GM23338 (cell line): ENCODE measurements at regions not wholly inside any gene's neighbourhood (a gene's known extent, or its start where the extent isn't known, plus 50 kb on each side); places are given as distances from the start of the nearest gene placed in this dataset.

Experiments
- CREB1 ChIP-seq: fragments of 250-450 bp; sonication (Bioruptor Pico); IDR thresholded peaks from 2 replicates; pipeline ENCODE4 v1.5.0; 2020; ENCODE audit warnings: low read depth, mild to moderate bottlenecking, moderate library complexity
- ETS1 ChIP-seq: IDR thresholded peaks from 2 replicates; pipeline ENCODE4 v1.6.1; 2016; ENCODE audit warnings: antibody characterized with exemption
- POLR2AphosphoS5 ChIP-seq: IDR thresholded peaks from 2 replicates; pipeline ENCODE4 v1.6.1; 2016; ENCODE audit warnings: antibody characterized with exemption, low read depth
- STAT1 ChIP-seq: IDR thresholded peaks from one replicate; pipeline ENCODE4 v1.6.1; 2016; ENCODE audit warnings: antibody characterized with exemption; ENCODE audit not compliant: unreplicated experiment
- ZNF462 ChIP-seq: fragments of 250-450 bp; sonication (Bioruptor Pico); IDR thresholded peaks from 2 replicates; pipeline ENCODE4 v1.5.0; 2020; ENCODE audit warnings: mild to moderate bottlenecking, moderate library complexity
- TF ChIP-seq, protein P1 (sequence below), 2 experiments: fragments of 200-600 bp in 1 of 2; sonication (generic) in 1 of 2; conservative IDR thresholded peaks; 2 replicates each; pipeline versions ENCODE4 v1.5.1 to v1.6.1; 2016 to 2017; ENCODE audit warnings: antibody characterized with exemption in 2 of 2, low read depth in 2 of 2, mild to moderate bottlenecking in 2 of 2, moderate library complexity in 1 of 2

- TF ChIP-seq ZNF462 (CRISPR knock-in tag) (no peak), POLR2AphosphoS5 (no peak), ETS1 (no peak), CREB1 (CRISPR knock-in tag) (no peak), STAT1 (no peak)
- TF ChIP-seq, protein P1, sequence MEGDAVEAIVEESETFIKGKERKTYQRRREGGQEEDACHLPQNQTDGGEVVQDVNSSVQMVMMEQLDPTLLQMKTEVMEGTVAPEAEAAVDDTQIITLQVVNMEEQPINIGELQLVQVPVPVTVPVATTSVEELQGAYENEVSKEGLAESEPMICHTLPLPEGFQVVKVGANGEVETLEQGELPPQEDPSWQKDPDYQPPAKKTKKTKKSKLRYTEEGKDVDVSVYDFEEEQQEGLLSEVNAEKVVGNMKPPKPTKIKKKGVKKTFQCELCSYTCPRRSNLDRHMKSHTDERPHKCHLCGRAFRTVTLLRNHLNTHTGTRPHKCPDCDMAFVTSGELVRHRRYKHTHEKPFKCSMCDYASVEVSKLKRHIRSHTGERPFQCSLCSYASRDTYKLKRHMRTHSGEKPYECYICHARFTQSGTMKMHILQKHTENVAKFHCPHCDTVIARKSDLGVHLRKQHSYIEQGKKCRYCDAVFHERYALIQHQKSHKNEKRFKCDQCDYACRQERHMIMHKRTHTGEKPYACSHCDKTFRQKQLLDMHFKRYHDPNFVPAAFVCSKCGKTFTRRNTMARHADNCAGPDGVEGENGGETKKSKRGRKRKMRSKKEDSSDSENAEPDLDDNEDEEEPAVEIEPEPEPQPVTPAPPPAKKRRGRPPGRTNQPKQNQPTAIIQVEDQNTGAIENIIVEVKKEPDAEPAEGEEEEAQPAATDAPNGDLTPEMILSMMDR (conservative IDR thresholded peaks at IDR 0.05; ENCODE audit: low read depth in 2 of 2): no peak
Observed at GRCh38 chr1:217115404-217116380, 392.5 kb upstream of the ESRRG start (continued).
